Esophagus squamous epithelium (tissue), 5 donors: ENCODE measurements at regions not wholly inside any gene's neighbourhood (a gene's known extent, or its start where the extent isn't known, plus 50 kb on each side); places are given as distances from the start of the nearest gene placed in this dataset.

Experiments
- DNase-seq: peaks from one replicate; lab custom pipeline; 2025; lab: John Stamatoyannopoulos, UW
- H3K27ac ChIP-seq, 4 donors: fragments of 200-600 bp; sonication (generic); one replicate each; pipeline ENCODE4 v1.5.1; 2016 to 2019; ENCODE audit warnings: mild to moderate bottlenecking in 1 of 4
- H3K27me3 ChIP-seq, 4 donors: fragments of 200-600 bp; sonication (generic); 1 replicate in 3 of 4; 2 replicates in 1 of 4; pipeline versions ENCODE4 v1.5.1 to v1.6.0; 2017 to 2021; ENCODE audit warnings: antibody characterized with exemption in 1 of 4
- H3K36me3 ChIP-seq, 3 donors: fragments of 200-600 bp; sonication (generic); one replicate each; pipeline ENCODE4 v1.5.1; 2016 to 2019
- H3K4me1 ChIP-seq, 3 donors: fragments of 200-600 bp; sonication (generic); one replicate each; pipeline ENCODE4 v1.5.1; 2017 to 2019
- H3K4me3 ChIP-seq, 4 donors: fragments of 200-600 bp; sonication (generic); 1 replicate in 3 of 4; 2 replicates in 1 of 4; pipeline ENCODE4 v1.5.1; 2016 to 2019; ENCODE audit warnings: mild to moderate bottlenecking in 2 of 4, moderate library complexity in 1 of 4
- H3K9me3 ChIP-seq, 3 donors: fragments of 200-600 bp; sonication (generic); one replicate each; pipeline ENCODE4 v1.5.1; 2016 to 2019
- CTCF ChIP-seq, 6 experiments: fragments of 450-650 bp in 4 of 6; fragments of 200-600 bp in 2 of 6; sonication (generic) in 2 of 6; IDR thresholded peaks; one replicate each; pipeline ENCODE4 v1.5.1; 2016 to 2019; ENCODE audit warnings: antibody characterized with exemption in 6 of 6, mild to moderate bottlenecking in 4 of 6, moderate library complexity in 4 of 6
- POLR2A ChIP-seq, 4 donors: fragments of 450-650 bp; IDR thresholded peaks; one replicate each; pipeline ENCODE4 v1.6.1; 2017; ENCODE audit warnings: antibody characterized with exemption in 4 of 4, mild to moderate bottlenecking in 4 of 4, moderate library complexity in 3 of 4
- WGBS, 2 donors: methylation state at CpG; one replicate each; pipeline ENCODE4 v1.1.5; 2018; 5-methylcytosine and 5-hydroxymethylcytosine counted together
- intact Hi-C: fragments of 100-400 bp; cut with DNase I; formaldehyde crosslinking; loops from one replicate; pipeline ENCODE4 v1.15.0; 2022
- donor health status: DM: yes; HTN: yes; CAD: no.

GRCh38 chr18:28511413-28511821 is 334.5 kb upstream of the CDH2 start:
- WGBS, 2 donors, result 52 to 57% methylated on average over 2 of the region's 2 CpGs
- no peak overlapping the region for H3K4me3 ChIP-seq
- TF ChIP-seq CTCF (IDR thresholded peaks at IDR 0.05) (no peak), POLR2A (IDR thresholded peaks at IDR 0.05) (no peak)
- no peak overlapping the region for H3K27ac ChIP-seq
- intact Hi-C loops, result no loop called here
- no peaks in the 10 kb centered on the region for H3K27me3 ChIP-seq
- no peak for DNase-seq
- H3K4me1 ChIP-seq, result no peaks in the 10 kb centered on the region
- no peaks in the 10 kb centered on the region for H3K36me3 ChIP-seq
- H3K9me3 ChIP-seq, result no peaks in the 10 kb centered on the region

DNA sequence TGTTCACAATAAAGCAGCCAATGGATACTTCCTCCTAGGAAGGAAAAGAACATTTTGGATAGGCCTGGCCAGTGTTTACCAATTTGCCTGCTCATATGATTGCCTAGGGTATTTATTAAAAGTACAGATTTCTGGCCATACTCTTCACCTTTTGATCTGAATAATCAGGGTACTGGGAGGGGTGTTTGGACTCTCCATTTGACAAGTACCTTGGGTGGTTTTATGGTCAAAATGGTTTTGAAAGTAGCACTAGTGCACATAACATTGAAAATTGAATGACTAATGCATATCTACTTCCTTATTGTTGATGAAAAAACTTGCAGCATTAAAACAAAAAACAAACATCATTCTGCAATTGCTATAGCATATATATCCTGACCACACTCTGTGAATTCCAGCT is 333.3 kb upstream of the CDH2 start:
- intact Hi-C loops, result no loop called here
- TF ChIP-seq POLR2A (IDR thresholded peaks at IDR 0.05), result no peak
- no peak for TF ChIP-seq CTCF (IDR thresholded peaks at IDR 0.05)
- Histone ChIP-seq H3K27me3 (no peaks in the 10 kb centered on the region), H3K27ac (no peak overlapping the region), H3K9me3 (no peaks in the 10 kb centered on the region), H3K36me3 (no peaks in the 10 kb centered on the region), H3K4me3 (no peak overlapping the region), H3K4me1 (no peaks in the 10 kb centered on the region)
- no peak for DNase-seq

DNA sequence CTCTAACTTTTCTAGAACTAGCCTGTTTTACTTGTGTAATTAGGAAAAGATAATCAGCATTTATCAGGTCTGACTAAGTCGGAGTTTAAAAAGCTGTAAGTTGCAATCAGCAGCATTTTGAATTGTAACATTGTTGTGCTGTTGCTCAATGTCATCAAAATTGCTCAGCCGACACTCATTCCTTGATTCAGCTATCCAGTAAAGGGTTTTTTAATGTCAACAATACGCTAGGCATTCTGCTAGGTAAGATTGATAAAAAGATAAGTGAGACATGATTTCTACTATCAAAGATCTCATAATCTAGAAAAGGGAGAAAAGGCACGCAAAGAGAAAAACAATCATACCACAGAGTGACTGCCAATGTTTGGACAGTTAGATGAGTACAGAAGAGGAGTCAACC is 327.1 kb upstream of the CDH2 start:
- Histone ChIP-seq H3K27ac (no peak overlapping the region), H3K4me1 (no peaks in the 10 kb centered on the region), H3K36me3 (no peaks in the 10 kb centered on the region), H3K4me3 (no peak overlapping the region), H3K9me3 (no peaks in the 10 kb centered on the region), H3K27me3 (no peaks in the 10 kb centered on the region)
- intact Hi-C loops, result no loop called here
- no peak for DNase-seq
- WGBS, 2 donors, result 70 to 78% methylated on average over 4 of the region's 4 CpGs
- TF ChIP-seq CTCF (IDR thresholded peaks at IDR 0.05), result no peak
- no peak for TF ChIP-seq POLR2A (IDR thresholded peaks at IDR 0.05)

DNA sequence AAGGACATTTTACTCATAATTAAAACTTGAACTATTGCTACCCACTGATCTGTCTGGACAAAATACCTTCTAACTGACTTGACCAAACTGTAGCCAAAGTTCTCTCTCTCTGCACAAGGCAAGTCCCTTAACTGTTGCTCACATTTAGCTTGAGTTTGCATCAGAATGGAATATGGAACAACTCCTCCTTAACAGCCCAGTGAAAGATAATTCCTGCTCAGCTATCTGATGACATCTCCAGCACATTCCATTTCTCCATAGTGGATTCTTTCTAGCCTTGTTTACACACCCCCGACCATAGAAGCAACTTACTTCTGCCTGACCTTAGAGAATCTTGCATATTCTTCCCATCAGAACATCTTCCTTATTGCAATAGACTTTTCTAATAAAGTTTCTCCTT is 317.2 kb upstream of the CDH2 start:
- no peak overlapping the region for H3K4me3 ChIP-seq
- WGBS, 2 donors, result 38 to 43% methylated on average over 1 of the region's 1 CpG
- H3K36me3 ChIP-seq, result no peaks in the 10 kb centered on the region
- no peak for DNase-seq
- TF ChIP-seq CTCF (IDR thresholded peaks at IDR 0.05) (no peak), POLR2A (IDR thresholded peaks at IDR 0.05) (no peak)
- H3K27ac ChIP-seq, result no peak overlapping the region
- no peaks in the 10 kb centered on the region for H3K9me3 ChIP-seq
- no peaks in the 10 kb centered on the region for H3K27me3 ChIP-seq
- no peaks in the 10 kb centered on the region for H3K4me1 ChIP-seq
- intact Hi-C loops, result no loop called here

DNA sequence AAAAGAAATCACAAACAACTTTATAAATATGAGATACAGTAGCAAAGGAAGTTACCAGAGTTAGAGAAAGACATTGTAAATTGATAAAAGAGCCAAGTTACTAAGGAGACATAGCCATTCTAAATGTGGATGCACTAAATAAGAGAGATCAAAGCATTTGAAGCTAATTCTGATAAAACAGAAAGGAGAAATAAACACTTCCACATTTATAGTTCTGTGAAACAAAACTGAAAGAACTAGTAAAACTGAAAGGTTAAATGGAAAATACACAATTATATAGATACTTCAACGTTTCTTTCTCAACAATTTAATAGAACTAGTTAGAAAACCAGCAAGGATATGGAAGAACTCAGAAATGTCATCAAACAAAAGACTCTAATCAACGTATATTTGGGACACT is 309.0 kb upstream of the CDH2 start:
- Histone ChIP-seq H3K4me1 (no peaks in the 10 kb centered on the region), H3K36me3 (no peaks in the 10 kb centered on the region), H3K27me3 (no peaks in the 10 kb centered on the region), H3K9me3 (peaks cover 0 to 11% (median 0%) of the 10 kb centered on the region in 3 donors), H3K4me3 (no peak overlapping the region), H3K27ac (no peak overlapping the region)
- TF ChIP-seq POLR2A (IDR thresholded peaks at IDR 0.05) (no peak), CTCF (IDR thresholded peaks at IDR 0.05) (no peak)
- no peak for DNase-seq
- intact Hi-C loops, result no loop called here
- 24 to 27% methylated on average over 2 of the region's 2 CpGs for WGBS, 2 donors
